OCI-LY1 (cell line): ENCODE measurements at regions not wholly inside any gene's neighbourhood (a gene's known extent, or its start where the extent isn't known, plus 50 kb on each side); places are given as distances from the start of the nearest gene placed in this dataset.

Experiments used
- CTCF ChIP-seq: fragments of 200-600 bp; sonication (generic), shearing (Covaris generic); IDR thresholded peaks from 2 replicates; pipeline ENCODE4 v1.5.1; 2017; ENCODE audit warnings: mild to moderate bottlenecking, antibody characterized with exemption, low read length, moderate library complexity, mixed read lengths
- EZH2 ChIP-seq: fragments of 200-600 bp; sonication (generic), shearing (Covaris generic); IDR thresholded peaks from 2 replicates; pipeline ENCODE4 v1.8.0; 2017; ENCODE audit warnings: borderline replicate concordance, mixed run types, mild to moderate bottlenecking, antibody characterized with exemption, low read length, moderate library complexity, mixed read lengths

DNA sequence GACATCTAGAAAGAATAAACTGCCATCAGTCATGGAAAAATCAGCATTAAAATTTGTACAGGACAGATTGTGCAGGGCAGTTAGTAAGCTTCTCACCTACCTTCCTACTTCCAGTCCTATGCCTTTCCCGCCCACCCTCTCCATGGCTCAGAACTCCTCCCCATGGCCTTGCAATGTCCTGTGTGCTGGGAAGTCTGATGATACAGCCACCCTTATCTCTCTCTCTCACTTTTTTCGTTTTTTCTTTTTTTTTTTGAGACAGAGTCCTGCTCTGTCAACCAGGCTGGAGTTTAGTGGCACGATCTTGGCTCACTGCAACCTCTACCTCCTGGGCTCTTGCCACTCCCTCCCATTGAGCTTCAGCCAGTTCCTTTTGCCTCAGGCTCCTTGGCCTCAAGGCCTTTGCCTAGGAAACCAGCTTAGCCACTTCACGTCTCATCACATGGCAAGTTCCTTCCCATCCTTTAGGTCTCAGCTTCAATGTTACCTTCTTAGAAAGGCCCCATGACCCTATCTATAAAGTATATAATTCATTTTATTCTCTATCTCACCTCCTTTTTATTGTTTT is 259.7 kb downstream of the NKX6-1 start:
- no peak for TF ChIP-seq CTCF
- TF ChIP-seq EZH2: no peak
